ENCODE measurements at regions not wholly inside any gene's neighbourhood (a gene's known extent, or its start where the extent isn't known, plus 50 kb on each side); places are given as distances from the start of the nearest gene placed in this dataset.

DNA sequence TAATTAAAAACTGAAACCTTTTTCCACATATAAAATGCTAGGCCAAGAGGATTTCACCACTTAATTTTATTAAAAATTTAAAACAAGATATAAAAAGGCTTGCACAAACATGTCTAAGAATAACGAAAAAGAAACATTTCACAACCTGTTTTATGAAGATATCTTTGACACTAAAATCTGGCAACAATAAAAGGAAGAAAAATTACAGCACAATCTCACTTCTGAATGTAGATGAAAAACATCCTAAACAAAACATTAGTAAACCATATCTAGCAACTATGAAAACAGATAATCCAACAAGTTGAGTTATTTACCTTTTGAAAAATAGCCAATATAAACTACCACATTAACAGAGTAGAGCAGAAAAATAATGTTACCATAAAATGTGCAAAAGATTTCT, 185.4 kb upstream of the MMADHC start:
- TF ChIP-seq, protein P1, sequence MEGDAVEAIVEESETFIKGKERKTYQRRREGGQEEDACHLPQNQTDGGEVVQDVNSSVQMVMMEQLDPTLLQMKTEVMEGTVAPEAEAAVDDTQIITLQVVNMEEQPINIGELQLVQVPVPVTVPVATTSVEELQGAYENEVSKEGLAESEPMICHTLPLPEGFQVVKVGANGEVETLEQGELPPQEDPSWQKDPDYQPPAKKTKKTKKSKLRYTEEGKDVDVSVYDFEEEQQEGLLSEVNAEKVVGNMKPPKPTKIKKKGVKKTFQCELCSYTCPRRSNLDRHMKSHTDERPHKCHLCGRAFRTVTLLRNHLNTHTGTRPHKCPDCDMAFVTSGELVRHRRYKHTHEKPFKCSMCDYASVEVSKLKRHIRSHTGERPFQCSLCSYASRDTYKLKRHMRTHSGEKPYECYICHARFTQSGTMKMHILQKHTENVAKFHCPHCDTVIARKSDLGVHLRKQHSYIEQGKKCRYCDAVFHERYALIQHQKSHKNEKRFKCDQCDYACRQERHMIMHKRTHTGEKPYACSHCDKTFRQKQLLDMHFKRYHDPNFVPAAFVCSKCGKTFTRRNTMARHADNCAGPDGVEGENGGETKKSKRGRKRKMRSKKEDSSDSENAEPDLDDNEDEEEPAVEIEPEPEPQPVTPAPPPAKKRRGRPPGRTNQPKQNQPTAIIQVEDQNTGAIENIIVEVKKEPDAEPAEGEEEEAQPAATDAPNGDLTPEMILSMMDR (IDR thresholded peaks at IDR 0.05), result no peak
- no peak for TF ChIP-seq POLR2A (IDR thresholded peaks at IDR 0.05)

All from esophagus squamous epithelium (tissue), 4 donors.